ENCODE measurements at regions not wholly inside any gene's neighbourhood (a gene's known extent, or its start where the extent isn't known, plus 50 kb on each side); places are given as distances from the start of the nearest gene placed in this dataset.

DNA sequence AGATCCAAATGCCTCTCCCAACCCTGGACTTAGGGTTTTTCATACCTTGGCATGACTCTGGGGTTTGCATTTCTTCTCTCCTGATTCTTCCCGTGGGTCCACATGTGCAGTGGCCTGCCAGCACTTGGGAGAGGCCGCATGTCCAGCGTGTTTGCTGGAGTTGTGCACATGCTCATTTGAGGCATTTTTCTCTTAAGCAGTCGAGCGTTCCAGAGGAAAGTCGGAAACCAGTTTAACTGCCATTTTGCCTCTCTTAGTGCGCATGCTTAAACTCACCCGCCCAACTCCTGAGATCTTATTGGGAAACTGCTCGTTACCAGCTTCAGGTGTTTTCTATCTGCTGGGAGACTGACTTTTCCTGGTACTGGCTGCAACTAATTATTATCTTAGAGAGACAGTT lies 888.4 kb upstream of the PHF14 start:
- no peak for TF ChIP-seq GATA3 (IDR thresholded peaks at IDR 0.05; ENCODE audit: low read depth, low read length)
- no peak for TF ChIP-seq GATA2 (IDR thresholded peaks at IDR 0.05; ENCODE audit: low read depth, low read length)

DNA sequence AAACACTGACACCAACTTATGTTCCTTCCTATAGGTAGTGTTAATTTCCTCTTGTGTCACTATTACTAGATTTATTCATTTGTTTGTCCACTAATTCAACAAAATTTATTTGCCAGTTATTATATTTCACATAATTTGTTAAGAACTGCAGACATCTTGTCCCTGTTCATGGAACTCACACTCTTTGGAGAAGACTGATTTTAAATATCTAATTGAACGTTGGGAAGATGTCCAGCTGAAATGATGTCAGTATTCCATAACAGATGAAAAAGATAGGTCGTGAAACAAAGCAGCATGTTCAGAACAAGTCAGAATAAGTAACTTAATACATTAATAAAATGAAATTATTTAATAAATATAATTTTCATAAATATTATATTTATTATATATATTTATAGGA lies 873.1 kb upstream of the PHF14 start:
- no peak for TF ChIP-seq GATA2 (IDR thresholded peaks at IDR 0.05; ENCODE audit: low read depth, low read length)
- no peak for TF ChIP-seq GATA3 (IDR thresholded peaks at IDR 0.05; ENCODE audit: low read depth, low read length)

DNA sequence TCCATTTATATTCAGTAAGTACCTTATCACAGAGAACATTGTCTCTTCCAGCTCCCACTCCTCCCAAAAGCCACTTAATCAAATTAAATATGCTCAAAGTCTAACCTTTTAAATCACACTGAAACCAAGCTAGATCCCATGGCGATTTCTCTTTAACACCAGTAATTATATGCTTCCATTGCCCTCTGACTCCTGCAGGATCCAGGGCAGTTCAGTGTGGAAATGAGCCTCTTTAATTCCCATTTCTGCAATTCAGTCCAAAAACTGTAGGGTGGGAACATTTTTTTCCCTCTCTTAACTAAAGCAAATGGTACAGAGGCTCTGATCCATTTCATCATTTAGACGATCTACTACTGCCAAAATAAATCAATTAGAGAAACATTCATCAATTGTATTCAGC lies 872.3 kb upstream of the PHF14 start:
- TF ChIP-seq GATA2 (IDR thresholded peaks at IDR 0.05; ENCODE audit: low read depth, low read length) (no peak), GATA3 (IDR thresholded peaks at IDR 0.05; ENCODE audit: low read depth, low read length) (no peak)

DNA sequence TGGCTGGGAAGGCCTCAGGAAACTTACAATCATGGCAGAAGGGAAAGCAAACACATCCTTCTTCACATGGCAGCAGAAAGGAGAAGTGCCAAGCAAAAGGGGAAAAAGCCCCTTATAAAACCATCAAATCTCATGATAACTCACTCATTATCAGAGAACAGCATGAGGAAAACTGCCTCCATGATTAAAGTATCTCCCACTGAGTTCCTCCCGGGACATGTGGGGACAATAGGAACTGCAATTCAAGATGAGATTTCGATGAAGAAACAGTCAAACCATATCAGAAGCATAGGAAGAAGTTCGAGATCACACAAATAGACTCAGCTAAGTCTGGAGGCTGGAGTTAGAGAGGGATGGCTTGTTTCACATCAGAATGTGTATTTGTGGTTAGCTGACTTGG lies 869.4 kb upstream of the PHF14 start:
- no peak for TF ChIP-seq GATA3 (IDR thresholded peaks at IDR 0.05; ENCODE audit: low read depth, low read length)
- no peak for TF ChIP-seq GATA2 (IDR thresholded peaks at IDR 0.05; ENCODE audit: low read depth, low read length)

DNA sequence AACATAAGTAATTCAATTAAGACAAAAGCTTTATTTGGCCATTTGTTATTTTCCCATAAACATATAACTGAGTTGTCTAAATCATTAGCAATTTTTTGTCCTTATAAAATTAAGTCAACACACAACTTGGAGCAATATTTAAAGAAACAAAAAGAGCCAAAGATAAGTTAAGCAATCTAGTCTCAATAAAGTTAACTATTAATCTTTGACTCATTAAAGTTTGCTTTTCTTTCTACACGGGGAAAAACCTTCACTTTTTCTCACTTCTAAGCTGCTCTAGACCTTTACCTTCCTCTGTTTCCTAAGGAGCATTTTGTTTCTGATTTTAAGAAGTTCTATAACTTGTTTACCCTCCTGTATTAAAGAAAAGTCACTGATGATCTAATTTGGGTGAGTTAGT lies 867.1 kb upstream of the PHF14 start:
- no peak for TF ChIP-seq GATA3 (IDR thresholded peaks at IDR 0.05; ENCODE audit: low read depth, low read length)
- no peak for TF ChIP-seq GATA2 (IDR thresholded peaks at IDR 0.05; ENCODE audit: low read depth, low read length)

DNA sequence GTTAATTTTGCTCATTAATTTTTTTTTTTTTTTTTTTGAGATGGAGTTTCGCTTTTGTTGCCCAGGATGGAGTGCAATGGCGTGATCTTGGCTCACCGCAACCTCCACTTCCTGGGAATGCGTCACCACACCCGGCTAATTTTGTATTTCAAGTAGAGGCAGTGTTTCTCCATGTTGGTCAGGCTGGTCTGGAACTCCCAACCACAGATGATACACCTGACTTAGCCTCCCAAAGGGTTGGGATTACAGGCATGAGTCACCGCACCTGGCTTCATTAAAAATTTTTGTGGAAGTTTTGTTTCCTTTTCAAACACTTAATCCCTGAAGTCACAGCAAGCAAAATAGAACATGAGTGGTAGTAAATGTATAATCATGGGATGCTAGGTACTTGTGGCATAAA lies 857.2 kb upstream of the PHF14 start:
- TF ChIP-seq GATA2 (IDR thresholded peaks at IDR 0.05; ENCODE audit: low read depth, low read length) (no peak), GATA3 (IDR thresholded peaks at IDR 0.05; ENCODE audit: low read depth, low read length) (no peak)

DNA sequence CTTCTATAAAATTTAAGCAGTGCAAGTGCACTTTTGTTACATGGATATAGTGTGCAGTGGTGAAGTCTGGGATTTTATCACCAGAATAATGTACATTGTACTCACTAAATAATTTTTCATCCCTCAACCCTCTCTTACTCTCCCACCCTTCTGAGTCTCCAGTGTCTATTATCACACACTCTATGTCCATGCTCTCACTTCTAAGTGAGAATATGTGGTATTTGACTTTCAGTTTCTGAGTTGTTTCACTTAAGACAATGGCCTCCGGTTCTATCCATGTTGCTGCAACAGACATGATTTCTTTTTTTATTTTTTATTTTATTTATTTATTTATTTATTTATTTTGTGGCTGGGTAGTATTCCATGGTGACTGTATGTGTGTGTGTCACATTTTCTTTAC lies 855.9 kb upstream of the PHF14 start:
- TF ChIP-seq GATA3 (IDR thresholded peaks at IDR 0.05; ENCODE audit: low read depth, low read length) (no peak), GATA2 (IDR thresholded peaks at IDR 0.05; ENCODE audit: low read depth, low read length) (no peak)

DNA sequence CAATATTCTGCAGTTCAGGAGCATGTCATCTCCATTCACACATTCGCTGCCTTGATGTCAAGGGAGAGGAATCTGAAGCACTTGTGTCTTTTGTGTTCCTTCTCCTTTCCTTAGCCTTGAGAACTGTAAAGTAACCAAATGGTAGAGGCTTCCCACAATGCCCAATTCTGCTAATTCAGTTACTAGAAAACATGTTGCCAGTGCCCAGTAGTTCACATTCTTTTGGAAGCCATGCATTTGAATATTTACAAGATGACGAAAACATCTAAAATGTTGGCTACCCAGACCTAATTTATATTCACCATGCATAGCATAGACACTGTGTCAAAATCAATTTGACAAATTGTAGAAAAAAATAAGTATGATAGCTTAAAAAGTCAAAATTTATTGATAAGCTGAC lies 852.7 kb upstream of the PHF14 start:
- TF ChIP-seq GATA3 (IDR thresholded peaks at IDR 0.05; ENCODE audit: low read depth, low read length): no peak
- TF ChIP-seq GATA2 (IDR thresholded peaks at IDR 0.05; ENCODE audit: low read depth, low read length): no peak

DNA sequence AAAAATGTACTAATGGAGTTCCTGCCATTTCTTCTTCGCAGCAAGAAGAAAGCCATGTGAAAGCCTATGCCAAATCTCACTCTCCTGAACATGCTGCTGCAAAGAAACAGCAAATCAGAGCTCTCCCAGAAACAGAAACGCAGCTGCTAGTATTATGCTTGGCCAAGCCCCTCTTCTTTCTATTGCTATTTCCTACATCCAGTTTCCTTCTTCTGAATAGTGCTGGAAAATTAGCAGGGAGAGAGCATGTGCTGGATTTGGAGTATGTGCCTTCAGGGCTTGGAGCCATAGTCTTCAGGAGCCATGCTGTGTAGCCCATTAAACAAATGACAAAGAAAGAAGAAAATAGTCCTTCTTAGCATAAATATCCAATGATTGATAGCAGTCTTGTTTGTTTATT lies 852.0 kb upstream of the PHF14 start:
- TF ChIP-seq GATA3 (IDR thresholded peaks at IDR 0.05; ENCODE audit: low read depth, low read length): no peak
- TF ChIP-seq GATA2 (IDR thresholded peaks at IDR 0.05; ENCODE audit: low read depth, low read length): no peak

DNA sequence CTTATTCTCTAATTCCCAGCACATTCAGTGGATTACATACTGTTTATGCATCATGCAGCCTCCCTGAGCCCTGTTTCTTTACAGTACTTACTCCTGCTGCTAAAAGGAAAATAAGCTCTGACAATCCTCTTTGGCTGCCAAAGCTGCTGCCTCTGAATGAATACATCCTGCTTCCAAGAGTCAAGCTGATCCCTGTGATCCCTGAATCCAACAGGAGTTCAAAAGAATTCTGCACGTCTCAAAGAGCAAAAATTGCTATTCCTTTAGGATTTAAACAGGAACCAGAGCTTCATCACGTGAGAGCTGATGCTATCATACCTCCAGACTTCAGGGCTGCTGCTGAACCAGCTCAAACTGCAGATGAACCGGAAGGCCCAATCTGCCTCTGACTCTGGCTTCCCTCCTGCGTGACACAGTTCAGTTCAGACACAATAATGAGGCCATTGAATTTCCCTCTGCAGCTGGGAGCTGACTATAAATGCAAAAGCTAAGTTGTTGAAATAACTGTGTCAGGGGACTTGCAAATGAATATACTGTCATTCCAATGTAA lies 851.0 kb upstream of the PHF14 start:
- TF ChIP-seq GATA3 (IDR thresholded peaks at IDR 0.05; ENCODE audit: low read depth, low read length) (peak; percentile 83), GATA2 (IDR thresholded peaks at IDR 0.05; ENCODE audit: low read depth, low read length) (peak; percentile 94)

DNA sequence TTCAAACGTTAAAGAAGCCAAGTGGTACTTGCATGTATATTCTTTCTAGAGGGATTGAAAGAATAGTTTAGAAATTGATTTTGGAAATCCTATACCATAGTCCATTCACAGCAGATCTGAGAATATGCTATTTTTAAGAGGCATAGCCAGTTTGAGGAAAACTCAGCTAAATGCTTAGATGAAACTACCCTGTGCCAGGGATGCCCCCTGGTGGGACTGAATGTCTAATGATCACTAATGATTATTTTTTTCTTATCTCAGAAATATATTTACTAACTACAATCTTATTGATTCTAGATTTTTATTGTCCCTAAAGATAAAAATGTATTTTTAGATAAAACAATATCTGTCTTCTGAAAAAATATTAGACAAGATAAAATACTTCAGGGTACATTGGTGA lies 844.9 kb upstream of the PHF14 start:
- TF ChIP-seq GATA2 (IDR thresholded peaks at IDR 0.05; ENCODE audit: low read depth, low read length) (no peak), GATA3 (IDR thresholded peaks at IDR 0.05; ENCODE audit: low read depth, low read length) (no peak)

DNA sequence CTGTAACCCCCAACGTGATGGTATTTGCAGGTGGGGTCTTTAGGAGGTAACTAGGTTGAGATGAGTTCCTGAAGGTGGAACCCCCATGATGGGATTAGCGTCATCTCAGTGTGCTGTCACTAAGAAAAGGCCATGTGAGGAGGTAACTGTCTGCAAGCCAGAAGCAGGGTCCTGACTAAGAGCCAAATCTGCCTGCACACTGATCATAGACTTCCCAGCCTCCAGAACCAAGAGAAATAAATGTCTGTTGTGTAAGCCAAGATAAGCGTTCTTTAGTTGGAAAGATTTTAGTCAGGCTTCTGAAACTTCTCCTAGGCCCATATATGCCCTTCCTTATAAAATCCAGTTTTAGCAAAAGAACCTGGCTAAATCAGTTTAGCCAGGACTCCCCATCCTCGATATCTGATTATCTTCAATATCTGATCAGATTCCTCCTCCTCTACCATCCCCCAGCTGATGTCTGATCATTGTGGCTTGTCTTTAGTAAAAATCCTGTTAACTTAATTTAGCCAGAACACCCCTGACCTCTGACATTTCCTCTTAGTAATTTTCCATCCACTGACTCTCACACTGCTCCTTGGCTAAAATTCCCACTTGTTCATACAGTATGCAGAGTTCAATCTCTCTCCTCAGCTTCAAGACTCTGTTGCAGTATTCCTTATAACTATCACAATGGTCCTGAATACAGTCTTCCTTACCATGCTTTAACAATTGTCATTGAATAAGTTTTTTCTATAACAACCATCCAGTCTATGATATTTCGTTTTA lies 835.4 kb upstream of the PHF14 start:
- no peak for TF ChIP-seq GATA3 (IDR thresholded peaks at IDR 0.05; ENCODE audit: low read depth, low read length)
- no peak for TF ChIP-seq GATA2 (IDR thresholded peaks at IDR 0.05; ENCODE audit: low read depth, low read length)

DNA sequence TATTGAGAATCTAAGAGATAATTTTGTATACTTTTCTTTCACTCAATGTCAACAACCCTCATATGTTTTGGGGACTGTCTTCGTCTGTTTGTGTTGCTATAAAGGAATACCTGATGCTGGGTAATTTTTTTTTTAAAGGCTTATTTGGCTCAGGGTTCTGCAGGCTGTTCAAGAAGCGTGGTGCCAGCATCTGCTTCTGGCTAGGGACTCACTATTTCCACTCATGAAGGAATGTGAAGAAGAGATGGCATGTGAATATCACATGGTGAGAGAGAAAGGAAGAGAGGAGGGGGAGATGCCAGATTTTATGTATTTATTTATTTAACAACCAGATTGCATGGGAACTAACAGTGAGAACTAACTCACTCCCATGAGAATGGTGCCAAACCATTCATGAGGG lies 827.4 kb upstream of the PHF14 start:
- TF ChIP-seq GATA3 (IDR thresholded peaks at IDR 0.05; ENCODE audit: low read depth, low read length) (no peak), GATA2 (IDR thresholded peaks at IDR 0.05; ENCODE audit: low read depth, low read length) (no peak)

DNA sequence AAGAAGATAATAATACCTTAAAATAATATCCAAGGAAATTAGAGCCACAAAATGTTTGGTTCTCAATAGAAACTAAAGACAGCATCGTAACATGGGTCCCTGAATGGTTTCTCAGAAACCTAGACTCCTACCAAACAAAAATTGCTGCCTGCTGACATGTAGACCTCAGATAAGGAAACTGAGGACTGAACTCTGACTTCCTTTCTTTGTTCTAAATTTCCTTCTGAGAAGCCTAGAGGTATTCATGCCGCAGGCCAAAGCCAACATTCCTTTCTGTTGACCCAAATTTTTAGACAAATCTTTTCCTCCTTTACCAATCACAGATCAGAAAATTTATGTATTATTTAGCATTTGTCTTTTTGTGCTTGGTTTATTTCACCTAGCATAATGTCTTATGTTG lies 816.7 kb upstream of the PHF14 start:
- TF ChIP-seq GATA3 (IDR thresholded peaks at IDR 0.05; ENCODE audit: low read depth, low read length): no peak
- TF ChIP-seq GATA2 (IDR thresholded peaks at IDR 0.05; ENCODE audit: low read depth, low read length): no peak

DNA sequence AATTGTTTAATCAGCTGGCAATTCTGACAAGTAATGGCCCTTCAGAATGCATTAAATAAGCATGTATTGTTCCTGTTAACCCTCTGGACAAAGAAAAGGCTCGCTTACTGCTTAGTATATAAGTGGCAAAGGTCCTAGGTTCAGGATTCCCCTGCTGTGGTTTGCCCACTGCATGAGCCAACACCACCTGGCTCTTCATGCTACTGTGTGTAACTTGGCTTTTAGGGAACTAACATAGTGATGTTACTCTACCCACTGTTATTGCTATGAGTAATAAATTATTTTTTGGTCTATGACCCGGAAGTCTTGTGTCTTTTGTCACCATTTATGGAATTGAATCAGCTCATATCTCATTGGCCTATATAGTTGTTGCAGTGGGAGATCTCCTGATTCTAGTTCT lies 791.7 kb upstream of the PHF14 start:
- TF ChIP-seq GATA2 (IDR thresholded peaks at IDR 0.05; ENCODE audit: low read depth, low read length) (no peak), GATA3 (IDR thresholded peaks at IDR 0.05; ENCODE audit: low read depth, low read length) (no peak)
